Left ventricle myocardium inferior (tissue), 1 donor: ENCODE measurements at regions not wholly inside any gene's neighbourhood (a gene's known extent, or its start where the extent isn't known, plus 50 kb on each side); places are given as distances from the start of the nearest gene placed in this dataset.

Experiments
- DNase-seq: peaks from one replicate; pipeline ENCODE4 v3.0.0-alpha.2; 2020
- H3K27ac ChIP-seq: fragments of 200-600 bp; replicated peaks from 2 replicates; pipeline ENCODE4 v1.8.0; 2021
- H3K27me3 ChIP-seq: fragments of 200-600 bp; 2 replicates; pipeline ENCODE4 v1.8.0; 2021; ENCODE audit warnings: low read depth
- H3K36me3 ChIP-seq: fragments of 200-600 bp; 2 replicates; pipeline ENCODE4 v1.8.0; 2021
- H3K4me1 ChIP-seq: fragments of 200-600 bp; 2 replicates; pipeline ENCODE4 v1.8.0; 2021
- H3K4me3 ChIP-seq: fragments of 200-600 bp; 2 replicates; pipeline ENCODE4 v1.8.0; 2021; ENCODE audit warnings: mild to moderate bottlenecking, moderate library complexity
- H3K9me3 ChIP-seq: fragments of 200-600 bp; replicated peaks from 2 replicates; pipeline ENCODE4 v1.8.0; 2021
- intact Hi-C: fragments of 100-400 bp; cut with micrococcal nuclease; formaldehyde crosslinking; loops from one replicate; pipeline ENCODE4 v1.11.0; 2022
- TF ChIP-seq, protein P1 (sequence below): fragments of 200-600 bp; IDR thresholded peaks from 2 replicates; pipeline ENCODE4 v1.8.0; 2021; ENCODE audit warnings: antibody characterized with exemption, mild to moderate bottlenecking, borderline replicate concordance
- donor health status: DM: no; HTN: yes; CAD: no; lungs with severe emphysema.

DNA sequence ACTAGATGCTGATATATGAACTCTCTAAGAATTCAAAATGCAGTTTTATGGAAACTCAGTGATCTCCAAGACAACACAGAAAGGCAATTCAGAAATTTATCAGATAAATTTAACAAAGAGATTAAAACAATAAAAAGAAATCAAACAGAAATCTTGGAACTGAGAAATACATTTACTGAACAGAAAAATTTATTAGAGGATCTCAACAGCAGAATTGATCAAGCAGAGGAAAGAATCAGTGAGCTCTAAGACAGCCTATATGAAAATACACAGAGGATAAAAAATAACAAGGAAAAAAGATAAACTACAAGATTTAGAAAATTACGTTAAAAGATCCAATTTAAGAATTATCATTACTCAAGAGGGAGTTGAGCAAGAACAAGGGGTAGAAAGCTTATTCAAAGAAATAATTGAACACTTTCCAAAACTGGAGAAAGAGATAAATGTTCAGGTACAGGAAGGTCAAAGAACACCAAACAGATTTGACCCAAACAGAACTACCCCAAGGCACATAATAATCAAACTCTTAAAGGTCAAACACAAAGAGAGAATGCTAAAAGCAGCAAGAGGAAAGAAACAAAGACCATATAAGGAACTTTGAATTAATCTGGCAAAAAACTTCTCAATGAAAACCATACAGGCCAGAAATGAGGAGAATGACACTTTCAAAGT lies 103.1 kb downstream of the APIP start:
- H3K9me3 ChIP-seq, result peaks cover 21% of the 10 kb centered on the region
- TF ChIP-seq, protein P1, sequence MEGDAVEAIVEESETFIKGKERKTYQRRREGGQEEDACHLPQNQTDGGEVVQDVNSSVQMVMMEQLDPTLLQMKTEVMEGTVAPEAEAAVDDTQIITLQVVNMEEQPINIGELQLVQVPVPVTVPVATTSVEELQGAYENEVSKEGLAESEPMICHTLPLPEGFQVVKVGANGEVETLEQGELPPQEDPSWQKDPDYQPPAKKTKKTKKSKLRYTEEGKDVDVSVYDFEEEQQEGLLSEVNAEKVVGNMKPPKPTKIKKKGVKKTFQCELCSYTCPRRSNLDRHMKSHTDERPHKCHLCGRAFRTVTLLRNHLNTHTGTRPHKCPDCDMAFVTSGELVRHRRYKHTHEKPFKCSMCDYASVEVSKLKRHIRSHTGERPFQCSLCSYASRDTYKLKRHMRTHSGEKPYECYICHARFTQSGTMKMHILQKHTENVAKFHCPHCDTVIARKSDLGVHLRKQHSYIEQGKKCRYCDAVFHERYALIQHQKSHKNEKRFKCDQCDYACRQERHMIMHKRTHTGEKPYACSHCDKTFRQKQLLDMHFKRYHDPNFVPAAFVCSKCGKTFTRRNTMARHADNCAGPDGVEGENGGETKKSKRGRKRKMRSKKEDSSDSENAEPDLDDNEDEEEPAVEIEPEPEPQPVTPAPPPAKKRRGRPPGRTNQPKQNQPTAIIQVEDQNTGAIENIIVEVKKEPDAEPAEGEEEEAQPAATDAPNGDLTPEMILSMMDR, result no peak
- H3K27me3 ChIP-seq, result no peaks in the 10 kb centered on the region
- no peaks in the 10 kb centered on the region for H3K36me3 ChIP-seq
- DNase-seq, result no peak
- H3K27ac ChIP-seq, result no peak overlapping the region
- H3K4me1 ChIP-seq, result no peaks in the 10 kb centered on the region
- intact Hi-C loops, result no loop called here
- H3K4me3 ChIP-seq, result no peak overlapping the region

DNA sequence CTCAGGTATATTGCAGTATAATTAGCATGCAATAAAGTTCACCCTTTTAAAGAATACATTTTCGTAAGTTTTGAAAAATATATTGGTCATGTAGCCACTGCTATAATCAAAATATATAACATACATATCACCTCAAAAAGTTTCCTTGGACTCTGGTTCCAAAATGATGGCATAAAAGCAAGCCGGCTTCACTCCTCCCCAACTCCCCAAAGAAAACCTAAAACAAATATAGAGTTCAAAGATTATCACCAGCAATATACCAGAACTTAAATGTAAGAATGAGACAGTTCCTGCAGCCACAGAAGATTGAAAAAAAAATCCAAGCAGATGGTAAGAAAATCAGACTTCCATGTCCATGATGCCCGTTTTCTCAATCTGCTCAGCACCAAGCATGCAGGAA lies 104.3 kb downstream of the APIP start:
- Histone ChIP-seq H3K4me3 (no peak overlapping the region), H3K4me1 (no peaks in the 10 kb centered on the region), H3K36me3 (no peaks in the 10 kb centered on the region), H3K27ac (no peak overlapping the region), H3K9me3 (peaks cover 21% of the 10 kb centered on the region), H3K27me3 (no peaks in the 10 kb centered on the region)
- no peak for DNase-seq
- TF ChIP-seq, protein P1, result no peak
- intact Hi-C loops, result no loop called here

DNA sequence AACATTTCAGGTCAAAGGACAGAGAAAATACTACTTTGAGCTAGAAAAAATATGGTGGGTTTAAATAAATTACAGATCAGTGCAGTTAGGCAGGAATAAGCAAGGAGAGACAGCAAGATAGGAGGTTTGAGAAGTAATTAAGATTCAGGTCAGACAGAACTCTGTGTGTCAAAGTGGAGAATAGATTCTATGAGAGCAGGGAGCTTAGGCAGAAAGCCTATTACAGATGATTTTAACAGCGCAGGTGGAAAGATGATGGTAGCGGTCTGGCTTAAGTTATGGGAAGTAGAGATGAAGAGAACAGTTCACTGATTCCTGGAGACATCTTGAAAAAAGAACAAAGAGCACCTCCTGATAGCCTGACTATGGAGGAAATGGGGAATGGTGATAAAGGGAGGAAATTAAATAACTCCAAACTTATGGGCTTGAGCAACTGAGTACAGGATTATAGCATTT lies 106.0 kb downstream of the APIP start:
- H3K9me3 ChIP-seq, result peaks cover 21% of the 10 kb centered on the region
- peaks cover 9% of the 10 kb centered on the region for H3K27me3 ChIP-seq
- no peaks in the 10 kb centered on the region for H3K4me1 ChIP-seq
- H3K36me3 ChIP-seq, result no peaks in the 10 kb centered on the region
- no peak for DNase-seq
- intact Hi-C loops, result no loop called here
- TF ChIP-seq, protein P1, result no peak
- H3K4me3 ChIP-seq, result no peak overlapping the region
- H3K27ac ChIP-seq, result no peak overlapping the region

DNA sequence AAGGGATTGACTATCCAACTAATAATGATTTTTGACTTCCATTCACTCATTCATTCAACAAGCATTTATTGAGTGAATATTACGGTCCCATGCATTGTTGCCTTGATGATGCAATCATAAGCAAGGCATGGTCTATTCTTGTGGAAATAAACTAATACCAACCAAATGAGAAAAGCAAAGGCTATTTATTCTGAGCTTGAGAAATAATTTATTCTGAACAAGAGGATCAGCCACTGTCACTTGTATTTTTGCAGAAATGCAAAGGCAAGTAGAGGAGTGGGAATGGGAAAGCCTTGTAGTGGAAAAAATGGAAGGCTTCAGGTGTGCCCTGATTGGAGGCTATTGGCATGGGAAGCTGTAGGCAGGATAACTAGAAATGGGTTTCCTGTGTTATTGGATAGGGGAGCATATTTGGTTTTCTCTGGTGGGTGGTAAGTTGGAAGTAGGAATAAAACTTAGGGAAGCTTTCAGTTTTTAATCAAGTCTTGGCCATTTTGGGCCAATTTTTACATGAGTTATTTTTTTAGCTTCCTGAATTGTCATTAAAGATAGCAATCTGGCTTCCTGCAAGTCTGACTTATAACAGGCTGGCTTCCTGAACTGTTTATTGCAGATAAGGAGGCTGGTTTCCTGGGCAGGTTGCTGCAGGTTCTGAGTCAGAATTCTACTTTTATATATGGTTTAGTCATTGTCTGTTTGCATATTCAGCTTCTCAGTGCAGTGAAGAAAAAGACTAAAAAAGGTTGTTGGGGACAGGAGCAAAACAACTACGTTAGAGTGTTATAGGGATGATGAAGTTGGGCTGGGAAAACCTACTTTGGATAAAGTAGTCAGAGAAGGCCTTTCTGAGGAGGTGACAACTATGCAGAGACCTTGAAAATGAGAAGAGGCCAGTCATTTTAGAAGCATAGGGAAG lies 106.7 kb downstream of the APIP start:
- intact Hi-C loops, result no loop called here
- peaks cover 21% of the 10 kb centered on the region for H3K9me3 ChIP-seq
- TF ChIP-seq, protein P1, result no peak

DNA sequence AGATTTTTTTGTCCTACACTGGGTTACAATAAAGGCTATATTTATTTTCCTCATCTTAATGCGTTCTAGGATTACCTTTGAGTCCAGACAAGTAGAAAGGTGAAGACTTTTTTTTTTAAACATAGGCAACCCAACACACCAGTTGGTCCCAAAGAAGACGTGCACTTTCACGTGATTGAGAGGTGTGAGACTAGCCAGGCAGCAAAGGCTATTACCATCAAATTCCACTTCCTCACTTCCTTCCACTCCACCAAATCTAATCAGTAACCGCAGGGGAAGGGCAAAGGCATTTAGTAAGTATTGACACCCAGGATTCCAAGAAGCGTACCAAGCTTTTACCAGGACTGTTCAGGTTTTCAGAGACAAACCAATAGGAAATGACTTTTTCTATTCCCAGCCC lies 109.3 kb downstream of the APIP start:
- no peak overlapping the region for H3K27ac ChIP-seq

More for the DNA sequence above, 106.7 kb downstream of the APIP start:
- H3K27ac ChIP-seq, result no peak overlapping the region
- H3K4me3 ChIP-seq, result no peak overlapping the region
- DNase-seq, result no peak
- peaks cover 9% of the 10 kb centered on the region for H3K27me3 ChIP-seq
- H3K4me1 ChIP-seq, result no peaks in the 10 kb centered on the region
- no peaks in the 10 kb centered on the region for H3K36me3 ChIP-seq

More for the DNA sequence above, 109.3 kb downstream of the APIP start:
- TF ChIP-seq, protein P1, result no peak
- Histone ChIP-seq H3K36me3 (no peaks in the 10 kb centered on the region), H3K4me3 (no peak overlapping the region), H3K27me3 (peaks cover 9% of the 10 kb centered on the region), H3K4me1 (no peaks in the 10 kb centered on the region), H3K9me3 (peaks cover 2% of the 10 kb centered on the region)
- intact Hi-C loops, result no loop called here
- DNase-seq, result no peak
